ENCODE measurements at regions not wholly inside any gene's neighbourhood (a gene's known extent, or its start where the extent isn't known, plus 50 kb on each side); places are given as distances from the start of the nearest gene placed in this dataset.

- H3K4me1 ChIP-seq, result no peaks in the 10 kb centered on the region
- intact Hi-C loops (cut with DNase I; ENCODE audit: low total_unique reads), result no loop called here
- H3K4me3 ChIP-seq, result no peak overlapping the region
- peak in 2 of 3 donors; percentile 33 to 35 for TF ChIP-seq POLR2AphosphoS5 (IDR thresholded peaks at IDR 0.05)
- no peak for TF ChIP-seq POLR2A (IDR thresholded peaks at IDR 0.05)
- H3K36me3 ChIP-seq, result no peaks in the 10 kb centered on the region
- H3K9me3 ChIP-seq, result no peaks in the 10 kb centered on the region
- H3K27me3 ChIP-seq, result no peaks in the 10 kb centered on the region
- H3K27ac ChIP-seq, result peak overlapping the region; percentile 16 to 42
- DNase-seq (ENCODE audit: low spot score in 2 of 2), result peak; percentile 67 to 96
Observed at GRCh38 chr10:113294868-113295267, 258.0 kb upstream of the HABP2 start.

GRCh38 chr10:113297226-113297625, 255.6 kb upstream of the HABP2 start:
- TF ChIP-seq, protein P1, sequence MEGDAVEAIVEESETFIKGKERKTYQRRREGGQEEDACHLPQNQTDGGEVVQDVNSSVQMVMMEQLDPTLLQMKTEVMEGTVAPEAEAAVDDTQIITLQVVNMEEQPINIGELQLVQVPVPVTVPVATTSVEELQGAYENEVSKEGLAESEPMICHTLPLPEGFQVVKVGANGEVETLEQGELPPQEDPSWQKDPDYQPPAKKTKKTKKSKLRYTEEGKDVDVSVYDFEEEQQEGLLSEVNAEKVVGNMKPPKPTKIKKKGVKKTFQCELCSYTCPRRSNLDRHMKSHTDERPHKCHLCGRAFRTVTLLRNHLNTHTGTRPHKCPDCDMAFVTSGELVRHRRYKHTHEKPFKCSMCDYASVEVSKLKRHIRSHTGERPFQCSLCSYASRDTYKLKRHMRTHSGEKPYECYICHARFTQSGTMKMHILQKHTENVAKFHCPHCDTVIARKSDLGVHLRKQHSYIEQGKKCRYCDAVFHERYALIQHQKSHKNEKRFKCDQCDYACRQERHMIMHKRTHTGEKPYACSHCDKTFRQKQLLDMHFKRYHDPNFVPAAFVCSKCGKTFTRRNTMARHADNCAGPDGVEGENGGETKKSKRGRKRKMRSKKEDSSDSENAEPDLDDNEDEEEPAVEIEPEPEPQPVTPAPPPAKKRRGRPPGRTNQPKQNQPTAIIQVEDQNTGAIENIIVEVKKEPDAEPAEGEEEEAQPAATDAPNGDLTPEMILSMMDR (IDR thresholded peaks at IDR 0.05), result no peak
- TF ChIP-seq POLR2A (IDR thresholded peaks at IDR 0.05) (no peak), POLR2AphosphoS5 (IDR thresholded peaks at IDR 0.05) (no peak)
- intact Hi-C loops (cut with DNase I; ENCODE audit: low total_unique reads), result no loop called here
- no peaks in the 10 kb centered on the region for H3K36me3 ChIP-seq

GRCh38 chr10:113298616-113299015, 254.2 kb upstream of the HABP2 start:
- TF ChIP-seq, protein P1 (IDR thresholded peaks at IDR 0.05), result no peak
- TF ChIP-seq POLR2AphosphoS5 (IDR thresholded peaks at IDR 0.05) (no peak), POLR2A (IDR thresholded peaks at IDR 0.05) (no peak)
- no peaks in the 10 kb centered on the region for H3K4me1 ChIP-seq
- H3K4me3 ChIP-seq, result no peak overlapping the region
- H3K36me3 ChIP-seq, result no peaks in the 10 kb centered on the region
- no peaks in the 10 kb centered on the region for H3K9me3 ChIP-seq
- DNase-seq (ENCODE audit: low spot score in 2 of 2), result no peak
- no peak overlapping the region for H3K27ac ChIP-seq
- intact Hi-C loops (cut with DNase I; ENCODE audit: low total_unique reads), result no loop called here
- no peaks in the 10 kb centered on the region for H3K27me3 ChIP-seq

More at GRCh38 chr10:113297226-113297625, 255.6 kb upstream of the HABP2 start:
- Histone ChIP-seq H3K4me3 (no peak overlapping the region), H3K27ac (no peak overlapping the region), H3K27me3 (no peaks in the 10 kb centered on the region), H3K4me1 (no peaks in the 10 kb centered on the region), H3K9me3 (no peaks in the 10 kb centered on the region)
- DNase-seq (ENCODE audit: low spot score in 2 of 2), result peak in 1 of 2 donors; percentile 47

GRCh38 chr10:113300201-113300600, 252.7 kb upstream of the HABP2 start:
- H3K9me3 ChIP-seq, result no peaks in the 10 kb centered on the region
- DNase-seq (ENCODE audit: low spot score in 2 of 2), result no peak
- TF ChIP-seq POLR2AphosphoS5 (IDR thresholded peaks at IDR 0.05), result no peak
- TF ChIP-seq POLR2A (IDR thresholded peaks at IDR 0.05), result no peak
- TF ChIP-seq, protein P1 (IDR thresholded peaks at IDR 0.05), result no peak
- H3K4me3 ChIP-seq, result no peak overlapping the region
- H3K36me3 ChIP-seq, result no peaks in the 10 kb centered on the region
- no peaks in the 10 kb centered on the region for H3K27me3 ChIP-seq
- intact Hi-C loops (cut with DNase I; ENCODE audit: low total_unique reads), result no loop called here
- H3K4me1 ChIP-seq, result no peaks in the 10 kb centered on the region
- no peak overlapping the region for H3K27ac ChIP-seq

- H3K27me3 ChIP-seq, result no peaks in the 10 kb centered on the region
- intact Hi-C loops (cut with DNase I; ENCODE audit: low total_unique reads), result no loop called here
- DNase-seq (ENCODE audit: low spot score in 2 of 2), result no peak
- TF ChIP-seq POLR2A (IDR thresholded peaks at IDR 0.05) (no peak), POLR2AphosphoS5 (IDR thresholded peaks at IDR 0.05) (no peak)
- TF ChIP-seq, protein P1 (IDR thresholded peaks at IDR 0.05), result no peak
- H3K4me3 ChIP-seq, result no peak overlapping the region
- H3K4me1 ChIP-seq, result no peaks in the 10 kb centered on the region
- H3K36me3 ChIP-seq, result no peaks in the 10 kb centered on the region
- no peaks in the 10 kb centered on the region for H3K9me3 ChIP-seq
- no peak overlapping the region for H3K27ac ChIP-seq
Observed at GRCh38 chr10:113300617-113301016, 252.2 kb upstream of the HABP2 start.
